Left renal cortex interstitium (tissue), 4 donors: ENCODE measurements at regions not wholly inside any gene's neighbourhood (a gene's known extent, or its start where the extent isn't known, plus 50 kb on each side); places are given as distances from the start of the nearest gene placed in this dataset.
"Not testable (repeated sequence)": the region's sequence is repeated elsewhere in the genome, so short reads cannot be mapped to it uniquely, and the experiment has no call there.

Source experiments
- DNase-seq, 4 donors: peaks; one replicate each; pipeline ENCODE4 v3.0.0-alpha.2; 2013; ENCODE audit warnings: low read depth in 4 of 4, low spot score in 2 of 4, missing footprints in 1 of 4

DNA sequence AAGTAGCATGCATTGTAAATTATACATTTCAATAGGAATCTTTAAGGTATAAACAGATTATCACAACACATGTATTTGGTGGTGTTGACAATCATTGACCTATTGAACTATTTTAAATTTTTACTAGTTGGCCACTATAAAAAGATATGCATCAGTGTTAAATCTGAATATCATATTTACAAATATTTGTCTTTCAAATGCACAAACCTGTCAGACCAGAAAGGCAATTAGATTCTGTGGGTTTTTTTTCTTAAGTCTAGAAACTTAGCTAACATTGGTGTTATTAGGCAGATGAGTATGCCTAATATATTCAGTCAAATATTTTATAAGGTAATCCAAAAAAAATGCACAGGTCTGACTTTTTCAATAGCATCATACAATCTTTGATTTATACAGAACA is 241.4 kb upstream of the DGKB start:
- no peak for DNase-seq

DNA sequence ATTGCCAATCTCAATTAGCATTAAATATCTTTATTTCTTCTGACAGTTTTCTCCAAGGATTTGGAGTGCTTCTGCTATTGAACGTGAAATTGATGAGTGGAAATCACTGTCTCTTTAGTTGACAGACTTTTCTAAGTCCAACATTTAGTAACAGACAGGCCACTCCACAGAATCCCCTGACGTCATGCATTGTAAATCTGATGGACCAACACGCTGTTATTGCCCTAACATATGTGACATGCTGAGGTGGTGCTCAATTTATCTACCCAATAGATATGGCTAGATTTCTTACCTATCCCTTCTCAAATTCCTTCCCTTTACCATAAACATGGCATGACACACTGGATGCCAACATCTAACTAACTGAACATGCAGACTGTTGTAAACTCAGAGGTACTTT is 240.6 kb upstream of the DGKB start:
- DNase-seq, result no peak

DNA sequence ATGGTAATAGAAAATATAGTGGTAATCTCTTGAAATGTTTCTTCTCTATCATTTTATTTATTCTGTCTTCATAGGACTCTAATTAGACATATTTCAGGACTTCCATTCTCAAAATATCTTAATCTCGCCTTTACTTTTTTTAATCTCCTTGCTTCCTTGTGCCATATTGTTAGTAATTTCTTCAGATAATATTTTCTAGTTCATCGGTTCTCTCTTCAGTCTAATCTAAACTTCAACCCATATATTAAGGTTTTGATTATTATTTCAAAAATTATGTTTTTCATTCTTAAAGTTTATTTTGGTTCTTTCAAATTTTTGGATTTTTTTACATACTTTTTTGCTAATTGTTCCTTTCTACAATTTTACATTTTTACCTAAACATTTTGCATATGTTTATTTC is 237.9 kb upstream of the DGKB start:
- no peak for DNase-seq

DNA sequence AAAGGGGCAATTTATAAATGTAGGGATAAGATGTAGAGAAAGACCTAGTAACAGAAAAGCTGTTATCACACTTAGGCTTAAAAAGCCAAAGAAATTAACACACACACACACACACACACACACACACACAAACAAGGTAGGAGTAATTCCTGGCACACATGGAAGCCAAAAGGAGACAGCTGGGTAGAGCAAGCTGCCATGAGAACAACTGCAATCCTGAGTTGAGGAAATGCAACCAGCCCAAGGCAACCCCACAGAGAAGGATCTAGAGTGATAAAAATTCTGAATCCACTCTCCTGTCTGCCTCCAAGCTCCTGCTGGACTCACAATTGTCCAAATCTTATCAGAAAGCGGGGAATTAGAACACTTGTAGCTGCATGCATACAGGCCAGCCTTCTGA is 229.1 kb upstream of the DGKB start:
- DNase-seq, result no peak

DNA sequence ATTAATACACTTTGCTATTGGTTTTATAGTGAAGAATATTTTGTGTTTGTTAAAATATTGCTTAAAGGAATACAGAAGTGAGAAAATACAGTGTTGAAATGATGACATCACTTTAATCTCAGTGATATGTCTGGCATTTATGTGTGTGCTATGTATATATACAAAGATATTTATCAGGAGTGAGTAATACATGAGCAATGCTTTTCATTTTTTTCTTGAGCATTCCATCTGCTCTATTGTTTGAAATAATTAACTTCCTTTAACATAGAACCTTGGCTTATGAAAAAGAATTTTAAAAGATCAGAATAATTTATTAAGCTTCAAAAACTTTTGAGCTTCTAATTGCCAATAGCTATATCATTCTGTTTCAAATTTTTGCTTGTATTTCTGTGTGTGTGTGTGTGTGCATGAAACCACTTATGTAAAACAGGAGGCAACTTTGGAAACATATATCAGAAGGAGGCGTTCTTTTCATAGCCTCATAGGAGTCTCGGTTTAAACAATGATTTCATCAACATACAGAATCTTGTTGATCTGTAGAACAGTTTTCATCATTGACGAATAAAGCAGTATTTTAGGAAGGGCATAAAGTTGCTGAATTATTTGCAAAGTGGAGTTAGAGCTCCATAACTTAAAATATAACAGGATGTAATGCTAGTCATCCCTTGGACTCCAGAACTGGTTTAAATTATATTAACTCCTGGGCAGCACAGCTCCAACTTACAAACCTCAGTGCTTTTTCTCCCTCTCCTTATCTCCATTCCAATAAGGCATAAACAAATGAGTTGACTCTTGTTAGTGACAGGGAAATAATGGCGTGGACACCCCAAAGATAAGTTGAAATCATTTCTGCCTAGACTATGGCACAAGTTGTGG is 228.4 kb upstream of the DGKB start:
- no peak for DNase-seq

DNA sequence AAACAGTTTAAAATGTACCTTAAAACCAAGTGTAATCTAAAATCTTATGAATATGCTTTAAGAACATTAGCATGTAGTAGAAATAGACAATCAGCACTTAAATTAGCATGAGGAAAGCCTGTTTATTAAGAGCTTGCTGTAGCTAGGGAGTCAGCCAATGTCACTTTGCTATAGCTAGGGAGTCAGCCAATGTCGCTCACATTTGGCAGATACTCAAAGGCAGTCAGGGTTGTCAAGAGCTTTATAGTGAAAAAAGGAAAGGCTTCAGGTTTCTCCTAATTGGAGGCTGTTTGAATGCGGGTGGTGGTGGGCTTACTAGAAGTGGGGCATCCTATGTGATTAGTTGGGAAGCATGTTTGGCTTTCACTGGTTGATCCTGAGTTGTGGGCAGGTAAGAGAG is 226.2 kb upstream of the DGKB start:
- no peak for DNase-seq

DNA sequence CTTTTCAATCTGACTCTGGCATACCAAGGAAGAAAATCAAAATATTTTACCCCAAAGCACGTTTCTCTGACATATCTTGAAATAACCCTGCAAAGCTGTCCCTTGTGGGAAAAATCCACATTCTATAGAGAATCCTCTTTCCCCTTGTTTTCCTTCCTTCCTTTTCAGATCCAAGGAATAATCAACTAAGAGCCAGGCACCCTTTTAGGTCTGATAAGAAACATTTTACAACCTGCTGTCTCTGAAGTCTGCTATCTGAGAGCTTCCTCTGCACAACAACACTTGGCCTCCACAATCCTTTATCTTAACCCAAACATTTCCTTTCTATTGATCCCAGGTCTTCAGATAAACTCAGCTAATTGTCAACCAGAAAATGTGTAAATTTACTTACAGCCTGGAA is 224.1 kb upstream of the DGKB start:
- not testable (repeated sequence) for DNase-seq

DNA sequence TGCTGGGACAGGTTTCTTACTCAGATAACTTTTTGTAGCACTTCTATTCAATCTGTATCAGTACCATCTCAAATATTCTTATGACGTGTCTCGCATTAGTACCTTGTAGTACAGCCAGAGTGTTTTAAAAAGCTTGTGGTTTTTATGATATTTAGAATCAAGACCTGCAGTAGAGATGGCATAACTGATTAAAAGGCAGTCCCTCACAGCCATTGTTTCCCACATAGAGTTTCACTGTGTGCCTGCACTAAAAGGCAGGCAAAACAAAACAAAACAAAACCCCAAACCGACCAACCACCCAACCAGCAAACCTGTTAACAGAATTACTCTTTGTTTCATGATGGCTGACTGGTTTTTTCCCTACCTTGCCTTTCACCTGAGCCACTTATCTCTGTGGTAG is 221.3 kb upstream of the DGKB start:
- no peak for DNase-seq

DNA sequence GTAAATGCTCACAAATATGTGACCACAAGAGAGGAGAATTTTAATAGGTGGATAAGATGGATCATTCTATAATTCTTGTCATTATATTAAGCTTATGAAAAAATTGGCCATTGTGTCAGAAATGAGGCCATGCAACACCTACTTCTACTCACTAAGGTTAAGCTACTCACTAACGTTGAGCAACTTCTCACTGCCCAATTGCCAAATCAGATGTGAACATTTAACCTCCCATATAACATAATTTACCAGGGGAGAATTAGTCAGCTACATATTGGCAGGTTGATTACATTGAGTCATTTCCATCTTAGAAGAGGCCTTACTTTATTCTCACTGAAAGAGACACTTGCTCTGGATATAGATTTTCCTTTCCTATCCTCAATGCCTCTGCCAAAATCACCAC is 211.2 kb upstream of the DGKB start:
- no peak for DNase-seq

DNA sequence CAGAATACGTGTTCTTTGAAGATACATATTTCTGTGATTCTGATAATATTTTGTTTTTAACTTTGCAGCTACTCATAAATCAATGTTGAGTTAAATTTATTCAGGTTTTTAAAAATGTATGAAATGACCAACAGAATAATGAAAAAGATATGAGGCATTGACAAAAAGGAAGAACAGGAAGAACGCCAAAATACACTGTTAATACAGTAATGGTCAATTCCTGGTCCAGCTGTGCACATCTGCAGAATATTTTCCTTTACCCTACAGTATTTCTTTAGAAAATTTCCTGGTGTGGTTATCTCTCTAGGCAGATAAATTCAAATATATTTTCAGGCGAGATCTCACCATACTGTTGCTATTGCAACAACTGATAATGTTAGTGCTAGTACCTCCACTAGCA is 203.2 kb upstream of the DGKB start:
- DNase-seq, result no peak

DNA sequence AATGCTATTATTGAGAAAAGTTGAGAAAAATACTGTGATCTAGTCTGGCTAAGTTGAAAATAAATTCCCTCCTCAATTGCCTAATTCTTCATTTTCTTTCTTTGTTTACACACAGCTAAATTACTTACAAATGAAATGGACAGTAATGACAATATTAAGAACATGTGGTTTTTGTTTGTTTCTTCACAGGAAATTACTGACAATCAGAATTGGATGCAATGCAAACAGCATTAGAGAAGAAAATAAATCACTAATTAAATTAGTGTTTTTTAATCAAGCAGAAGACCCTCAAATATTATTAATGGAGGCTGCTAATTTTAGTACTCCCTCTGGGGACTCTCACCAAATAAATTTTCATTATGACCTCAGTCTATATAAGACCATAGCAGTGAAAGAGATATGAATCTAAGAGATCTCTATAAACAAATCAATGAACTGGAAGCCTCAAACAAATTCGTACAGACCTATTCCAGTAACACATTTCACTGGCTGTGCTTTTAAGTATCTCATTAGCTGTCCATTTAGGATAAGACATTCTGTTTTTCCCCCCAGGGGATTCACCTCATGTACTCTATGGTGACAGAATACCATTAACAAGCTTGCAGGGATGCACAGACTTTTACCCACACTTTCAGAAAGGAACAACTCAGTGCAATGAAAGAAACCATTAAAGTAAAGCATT is 202.0 kb upstream of the DGKB start:
- peak in 1 of 4 donors; percentile 18 for DNase-seq

DNA sequence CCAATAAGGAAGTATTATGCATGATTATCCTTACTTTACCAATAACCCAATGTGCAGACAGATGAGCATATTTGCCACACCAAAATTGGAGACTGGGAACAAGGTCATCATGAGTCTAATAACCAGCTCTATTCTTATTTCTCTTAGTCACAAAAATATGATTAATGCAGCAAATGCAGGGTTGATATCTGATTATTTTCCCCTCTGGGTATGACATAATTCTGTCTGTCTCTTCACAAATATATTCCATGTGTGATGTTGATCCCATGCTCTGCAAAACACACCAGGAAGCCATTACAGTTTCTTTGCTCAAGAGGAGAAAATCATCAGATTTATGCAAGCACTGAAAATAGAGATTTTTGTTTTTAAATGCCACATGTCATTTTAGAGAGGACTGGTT is 196.5 kb upstream of the DGKB start:
- no peak for DNase-seq

DNA sequence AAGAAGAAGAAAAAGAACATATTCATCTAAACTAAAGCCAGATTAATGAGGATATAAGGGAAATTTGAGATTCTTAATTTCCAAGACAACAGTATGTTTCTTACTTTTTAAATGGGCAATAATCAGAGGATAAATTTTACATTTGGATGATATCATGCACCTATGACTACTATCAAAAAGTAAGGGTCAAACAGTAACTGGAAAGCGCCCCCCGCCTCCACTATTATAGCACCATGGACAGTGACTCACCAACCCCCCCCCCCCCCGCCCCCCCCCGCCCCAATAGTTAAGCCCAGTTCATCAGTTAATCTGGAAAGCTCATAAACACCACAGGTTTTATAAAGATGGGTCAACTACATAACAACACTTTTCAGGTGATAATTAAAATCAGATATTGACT is 194.3 kb upstream of the DGKB start:
- DNase-seq, result no peak

DNA sequence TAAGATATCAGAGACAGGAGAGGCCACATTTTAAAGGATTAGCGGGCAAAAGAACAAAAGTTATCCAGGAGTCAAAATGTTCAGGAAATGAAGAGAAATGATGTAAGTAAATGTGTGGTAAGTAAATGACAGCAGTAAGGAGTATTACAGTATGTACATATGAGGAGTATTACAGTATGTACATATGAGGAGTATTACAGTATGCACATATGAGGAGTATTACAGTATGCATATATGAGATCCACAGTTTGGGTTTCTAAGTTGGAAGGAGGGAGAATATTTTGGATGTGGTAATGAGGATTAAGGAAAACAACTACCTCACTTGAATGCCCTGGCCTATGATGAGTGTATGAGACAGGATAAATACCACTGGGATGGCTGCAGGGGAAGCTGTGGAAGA is 192.4 kb upstream of the DGKB start:
- DNase-seq, result no peak

DNA sequence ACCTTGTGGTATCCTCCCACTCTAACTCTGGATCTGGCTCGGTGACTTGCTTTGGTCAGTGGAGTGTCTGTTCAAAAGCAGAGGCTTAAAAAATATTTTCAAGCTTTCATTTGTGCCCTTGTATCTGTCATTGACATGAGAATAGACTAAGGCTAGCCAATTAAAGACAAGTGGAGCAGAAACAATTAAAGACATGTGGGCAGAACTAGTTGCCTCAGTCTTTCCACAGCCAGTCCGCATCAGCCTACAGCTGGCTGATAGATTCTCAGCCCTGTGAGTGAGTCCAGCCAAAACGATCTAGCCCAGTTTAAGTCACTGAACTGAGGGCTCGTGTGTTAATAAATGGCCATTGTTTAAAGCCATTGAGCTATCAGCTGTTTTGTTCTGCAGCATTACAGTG is 185.2 kb upstream of the DGKB start:
- no peak for DNase-seq

DNA sequence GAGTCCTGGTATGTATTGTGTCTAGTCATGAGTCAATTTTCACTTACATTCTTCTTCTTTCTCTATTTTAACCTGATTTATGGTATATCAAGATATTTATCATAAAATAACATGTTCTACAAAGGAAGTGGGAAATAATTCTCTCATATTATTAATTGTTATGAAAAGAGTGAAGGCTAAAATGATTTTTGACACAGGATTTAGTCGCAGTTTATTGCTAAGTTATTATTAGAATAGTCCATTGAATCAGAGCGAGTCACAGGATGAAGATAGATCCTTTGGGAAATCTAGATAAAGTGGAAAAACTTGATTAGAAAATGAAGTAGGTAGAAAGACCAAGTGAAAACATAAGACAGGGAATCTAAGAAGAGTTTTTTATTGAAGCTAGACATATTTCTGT is 184.3 kb upstream of the DGKB start:
- no peak for DNase-seq

DNA sequence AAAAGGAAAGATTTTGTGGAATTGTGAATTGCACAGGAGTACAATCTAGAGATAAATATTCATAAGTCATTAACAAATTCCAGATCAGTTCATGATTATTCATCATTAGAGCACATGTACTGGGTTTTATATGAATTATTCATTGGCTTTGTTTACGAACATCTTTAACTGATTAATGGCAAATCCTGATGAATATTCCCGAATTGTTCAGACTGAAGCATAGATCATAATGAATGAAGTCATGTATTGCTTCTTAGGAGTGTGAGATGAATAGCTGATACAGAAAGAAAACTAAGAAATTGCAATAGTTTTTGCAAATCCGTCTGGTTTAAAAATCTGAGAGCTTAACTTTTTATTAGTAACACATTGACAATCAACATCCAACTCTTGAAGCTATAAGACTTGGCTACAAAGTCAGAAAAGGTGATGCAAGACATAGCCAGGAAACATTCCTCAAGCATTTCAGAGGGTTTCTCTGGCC is 183.6 kb upstream of the DGKB start:
- DNase-seq, result no peak

DNA sequence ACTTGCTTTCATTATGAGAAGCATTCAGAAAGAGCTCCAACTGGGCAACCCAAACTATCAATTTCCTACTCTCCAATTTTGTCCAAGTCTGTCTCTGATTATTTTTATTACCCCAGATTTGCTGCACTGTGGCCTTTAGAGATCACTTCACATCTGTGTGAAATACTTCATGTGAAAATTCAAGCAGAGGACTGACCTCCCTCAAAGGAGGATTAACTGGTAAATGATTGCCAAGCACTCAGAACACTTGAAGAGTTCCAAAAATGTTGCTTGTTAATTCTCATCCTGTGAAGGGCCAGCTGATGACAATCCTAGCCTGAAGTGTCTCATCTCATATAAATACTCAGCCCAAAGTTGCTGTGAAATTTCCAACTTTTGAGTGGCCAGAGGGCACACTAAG is 182.8 kb upstream of the DGKB start:
- DNase-seq, result no peak

DNA sequence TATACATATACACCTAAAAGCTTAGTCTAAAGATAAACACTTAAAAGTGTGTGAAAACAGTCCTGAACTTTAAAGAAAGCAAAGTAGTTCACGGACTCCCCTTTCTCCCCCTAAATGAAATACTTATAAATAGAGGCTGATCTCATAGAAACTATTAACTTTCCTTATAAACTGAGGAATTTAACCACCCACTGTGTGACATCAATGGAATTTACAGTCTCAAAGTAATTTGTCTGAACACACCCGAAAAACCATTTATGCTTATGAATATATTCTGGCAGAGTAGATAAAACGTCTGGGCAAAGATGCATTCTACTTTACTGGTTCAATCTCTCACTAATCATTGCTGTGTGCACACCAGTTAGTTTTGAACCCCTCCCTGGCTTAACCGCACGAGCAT is 181.8 kb upstream of the DGKB start:
- no peak for DNase-seq

DNA sequence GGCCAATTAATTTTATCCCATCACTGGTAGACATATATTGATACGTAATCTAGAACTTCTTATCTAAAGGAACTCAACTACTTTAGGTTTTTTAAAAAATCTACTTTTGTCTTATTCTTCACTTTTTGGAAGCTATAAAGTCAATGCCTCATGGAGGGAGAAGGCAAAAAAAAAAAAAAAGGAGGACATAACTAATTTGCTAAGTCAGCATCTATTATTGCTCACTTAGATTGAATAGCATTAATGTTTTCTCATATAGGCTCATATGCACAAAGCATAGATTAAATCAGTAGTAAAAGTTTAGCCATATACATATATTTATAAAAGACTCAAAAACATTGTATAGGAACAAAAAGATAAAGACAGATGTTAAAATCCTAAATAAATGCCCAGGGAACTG is 179.3 kb upstream of the DGKB start:
- no peak for DNase-seq

DNA sequence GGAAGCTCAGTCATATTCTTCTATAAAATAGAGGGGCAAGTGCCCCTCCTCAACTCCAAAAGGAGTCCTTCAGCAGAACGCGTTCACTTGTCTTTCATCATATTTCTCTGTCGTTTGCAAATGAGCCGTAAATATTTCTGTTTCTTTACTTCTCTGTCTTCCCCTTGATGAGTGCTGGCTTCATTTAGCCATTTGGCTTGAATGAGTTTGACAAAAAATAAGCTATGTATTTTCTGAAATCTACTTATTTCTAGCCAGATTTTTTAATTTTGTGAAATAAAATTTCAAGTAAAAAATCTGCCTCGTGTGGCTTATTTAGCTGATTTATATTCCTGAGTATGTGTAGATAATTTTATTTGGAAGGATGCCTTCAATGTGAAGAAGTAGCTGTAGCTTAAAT is 170.8 kb upstream of the DGKB start:
- DNase-seq, result no peak

DNA sequence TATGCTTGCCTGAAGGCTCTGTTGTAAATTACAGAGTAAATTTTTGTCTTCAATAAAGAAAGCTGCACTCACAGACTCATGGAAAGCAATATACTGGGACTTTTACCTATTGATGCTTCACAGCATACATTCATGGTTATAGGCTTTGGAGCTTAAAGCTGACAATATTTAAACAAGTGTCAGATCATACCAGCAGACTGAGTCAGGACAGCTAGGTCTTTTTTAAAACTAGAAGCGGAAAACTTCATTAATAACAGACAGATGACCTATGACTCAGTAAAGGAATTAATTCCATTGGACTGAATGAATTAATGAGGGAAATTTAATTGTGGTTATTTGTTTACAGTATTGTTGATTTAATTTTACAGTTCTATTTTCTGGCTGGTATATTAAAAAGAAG is 165.8 kb upstream of the DGKB start:
- DNase-seq, result no peak
